Keratinocyte (primary cell): ENCODE measurements at regions not wholly inside any gene's neighbourhood (a gene's known extent, or its start where the extent isn't known, plus 50 kb on each side); places are given as distances from the start of the nearest gene placed in this dataset.

ENCODE experiments used
- DNase-seq: peaks from one replicate; pipeline ENCODE4 v3.0.0-alpha.2; 2011; ENCODE audit warnings: low read depth, missing footprints, low spot score
- FAIRE-seq: peaks from 2 replicates; lab custom pipeline; 2011; peaks lifted over from hg19 to GRCh38; lab: Jason Lieb, UNC
- H2AFZ ChIP-seq: 2 replicates; pipeline ENCODE4 v1.6.0; 2012; ENCODE audit warnings: low read length, control low read depth, inconsistent platforms; ENCODE audit not compliant: control insufficient read depth
- H3K27ac ChIP-seq: 2 replicates; pipeline ENCODE4 v1.5.1; 2011; ENCODE audit warnings: low read length; ENCODE audit not compliant: control insufficient read depth, insufficient read depth
- H3K27me3 ChIP-seq: 3 replicates; pipeline ENCODE4 v1.6.0; 2011; ENCODE audit warnings: low read length; ENCODE audit not compliant: control insufficient read depth, insufficient read depth; ENCODE audit errors: extremely low read depth
- H3K36me3 ChIP-seq, 2 experiments: 2 replicates in 1 of 2; 3 replicates in 1 of 2; pipeline ENCODE4 v1.5.1; 2011; ENCODE audit warnings: low read length in 2 of 2, mild to moderate bottlenecking in 1 of 2; ENCODE audit not compliant: control insufficient read depth in 2 of 2, insufficient read depth in 2 of 2; ENCODE audit errors: extremely low read depth in 1 of 2
- H3K4me1 ChIP-seq: 3 replicates; pipeline ENCODE4 v1.5.1; 2011; ENCODE audit warnings: low read length; ENCODE audit not compliant: control insufficient read depth, insufficient read depth; ENCODE audit errors: extremely low read depth
- H3K4me2 ChIP-seq: 3 replicates; pipeline ENCODE4 v1.6.0; 2011; ENCODE audit warnings: low read depth, low read length; ENCODE audit not compliant: control insufficient read depth, insufficient read depth; ENCODE audit errors: extremely low read depth
- H3K4me3 ChIP-seq, 3 experiments: fragments of 200-600 bp in 1 of 3; sonication (generic) in 1 of 3; 2 replicates in 2 of 3; 3 replicates in 1 of 3; pipeline ENCODE4 v1.5.1; 2011 to 2016; ENCODE audit warnings: low read length in 3 of 3, mild to moderate bottlenecking in 3 of 3, control low read depth in 2 of 3, inconsistent platforms in 1 of 3, low read depth in 1 of 3, mixed read lengths in 1 of 3, mixed run types in 1 of 3, moderate library complexity in 1 of 3; ENCODE audit not compliant: control insufficient read depth in 2 of 3, insufficient read depth in 2 of 3; ENCODE audit errors: extremely low read depth in 1 of 3
- H3K79me2 ChIP-seq: 2 replicates; pipeline ENCODE4 v1.6.0; 2012; ENCODE audit warnings: low read length; ENCODE audit not compliant: control insufficient read depth, insufficient read depth
- H3K9ac ChIP-seq: 3 replicates; pipeline ENCODE4 v1.6.0; 2011; ENCODE audit warnings: low read length; ENCODE audit not compliant: control insufficient read depth, insufficient read depth; ENCODE audit errors: extremely low read depth
- H3K9me1 ChIP-seq: 3 replicates; pipeline ENCODE4 v1.6.0; 2011; ENCODE audit warnings: low read length; ENCODE audit not compliant: control insufficient read depth, insufficient read depth; ENCODE audit errors: extremely low read depth
- H3K9me3 ChIP-seq: 2 replicates; pipeline ENCODE4 v1.5.1; 2012; ENCODE audit warnings: low read depth, low read length; ENCODE audit not compliant: control insufficient read depth
- H4K20me1 ChIP-seq: 3 replicates; pipeline ENCODE4 v1.6.0; 2011; ENCODE audit warnings: low read length; ENCODE audit not compliant: control insufficient read depth, insufficient read depth; ENCODE audit errors: extremely low read depth
- EZH2 ChIP-seq: IDR thresholded peaks from one replicate; pipeline ENCODE4 v1.6.1; 2012; ENCODE audit warnings: inconsistent platforms, mild to moderate bottlenecking, low read length, moderate library complexity
- dilution Hi-C: fragments of 300-500 bp; cut with MboI; formaldehyde crosslinking; loops from one replicate; pipeline ENCODE4 v1.7.0; 2020; ENCODE audit warnings: low sequenced_read_pairs; ENCODE audit not compliant: extremely low pct_ligation_motif_present
- TF ChIP-seq, protein P1 (sequence below), 3 experiments: IDR thresholded peaks in 1 of 3; conservative IDR thresholded peaks in 1 of 3; optimal IDR thresholded peaks in 1 of 3; 2 replicates in 2 of 3; 3 replicates in 1 of 3; pipeline versions ENCODE3 to v1.5.1; 2011; ENCODE audit warnings: low read length in 3 of 3, mild to moderate bottlenecking in 3 of 3, moderate library complexity in 2 of 3, control low read depth in 1 of 3, inconsistent platforms in 1 of 3; ENCODE audit not compliant: insufficient read depth in 2 of 3; ENCODE audit errors: extremely low read depth in 1 of 3

DNA sequence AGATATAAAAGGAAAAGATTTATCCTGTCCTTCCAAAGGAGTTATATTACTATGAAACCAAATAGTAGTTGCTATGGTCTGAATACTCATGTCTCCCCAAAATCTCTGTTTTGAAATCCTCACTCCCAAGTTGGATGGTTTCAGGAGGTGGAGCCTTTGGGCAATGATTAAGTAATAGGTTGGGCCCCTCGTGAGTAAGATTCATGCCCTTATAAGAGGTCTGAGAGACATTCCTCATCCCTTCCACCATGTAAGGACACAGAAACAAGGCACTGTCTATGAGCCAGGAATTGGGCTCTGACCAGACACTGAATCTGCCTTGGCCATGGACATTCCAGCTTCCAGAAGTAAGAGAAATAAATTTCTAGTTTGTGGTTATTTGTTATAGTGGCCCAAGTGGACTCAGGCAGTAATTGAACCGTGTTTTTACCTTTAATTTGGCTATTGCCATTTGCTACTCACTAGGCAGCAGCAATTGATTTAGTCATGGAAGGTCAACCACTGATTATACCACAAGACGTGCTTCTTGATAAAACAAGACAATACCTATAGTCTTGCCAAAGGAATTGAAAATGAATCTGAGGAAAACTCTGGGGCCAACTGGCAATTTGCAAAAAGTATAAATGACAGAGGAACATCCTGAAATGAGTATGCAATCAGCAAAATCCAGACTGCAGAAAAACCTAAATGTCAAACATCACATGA lies 717.4 kb upstream of the SPRY2 start:
- H3K4me2 ChIP-seq = peak overlapping the region; percentile 67
- H3K4me1 ChIP-seq = peaks cover 22% of the 10 kb centered on the region
- TF ChIP-seq, protein P1, sequence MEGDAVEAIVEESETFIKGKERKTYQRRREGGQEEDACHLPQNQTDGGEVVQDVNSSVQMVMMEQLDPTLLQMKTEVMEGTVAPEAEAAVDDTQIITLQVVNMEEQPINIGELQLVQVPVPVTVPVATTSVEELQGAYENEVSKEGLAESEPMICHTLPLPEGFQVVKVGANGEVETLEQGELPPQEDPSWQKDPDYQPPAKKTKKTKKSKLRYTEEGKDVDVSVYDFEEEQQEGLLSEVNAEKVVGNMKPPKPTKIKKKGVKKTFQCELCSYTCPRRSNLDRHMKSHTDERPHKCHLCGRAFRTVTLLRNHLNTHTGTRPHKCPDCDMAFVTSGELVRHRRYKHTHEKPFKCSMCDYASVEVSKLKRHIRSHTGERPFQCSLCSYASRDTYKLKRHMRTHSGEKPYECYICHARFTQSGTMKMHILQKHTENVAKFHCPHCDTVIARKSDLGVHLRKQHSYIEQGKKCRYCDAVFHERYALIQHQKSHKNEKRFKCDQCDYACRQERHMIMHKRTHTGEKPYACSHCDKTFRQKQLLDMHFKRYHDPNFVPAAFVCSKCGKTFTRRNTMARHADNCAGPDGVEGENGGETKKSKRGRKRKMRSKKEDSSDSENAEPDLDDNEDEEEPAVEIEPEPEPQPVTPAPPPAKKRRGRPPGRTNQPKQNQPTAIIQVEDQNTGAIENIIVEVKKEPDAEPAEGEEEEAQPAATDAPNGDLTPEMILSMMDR (optimal IDR thresholded peaks at IDR 0.05 in 1 of 3, IDR thresholded peaks at IDR 0.05 in 1 of 3, conservative IDR thresholded peaks at IDR 0.05 in 1 of 3; ENCODE audit: extremely low read depth in 1 of 3, insufficient read depth in 2 of 3, low read length in 3 of 3) = no peak
- TF ChIP-seq EZH2 = no peak
- H3K9ac ChIP-seq = no peak overlapping the region
- H3K27ac ChIP-seq = peak overlapping the region; percentile 42
- H3K79me2 ChIP-seq = no peaks in the 10 kb centered on the region
- no peaks in the 10 kb centered on the region for H3K9me3 ChIP-seq
- no peaks in the 10 kb centered on the region for H4K20me1 ChIP-seq
- H3K27me3 ChIP-seq = no peaks in the 10 kb centered on the region
- H2AFZ ChIP-seq = peak overlapping the region; percentile 52
- dilution Hi-C loops = no loop called here
- FAIRE-seq = peak; percentile 61
- no peaks in the 10 kb centered on the region for H3K36me3 ChIP-seq
- DNase-seq = peak; percentile 17
- no peaks in the 10 kb centered on the region for H3K9me1 ChIP-seq
- peak overlapping the region in 2 of 3 experiments; percentile 19 to 39 for H3K4me3 ChIP-seq

DNA sequence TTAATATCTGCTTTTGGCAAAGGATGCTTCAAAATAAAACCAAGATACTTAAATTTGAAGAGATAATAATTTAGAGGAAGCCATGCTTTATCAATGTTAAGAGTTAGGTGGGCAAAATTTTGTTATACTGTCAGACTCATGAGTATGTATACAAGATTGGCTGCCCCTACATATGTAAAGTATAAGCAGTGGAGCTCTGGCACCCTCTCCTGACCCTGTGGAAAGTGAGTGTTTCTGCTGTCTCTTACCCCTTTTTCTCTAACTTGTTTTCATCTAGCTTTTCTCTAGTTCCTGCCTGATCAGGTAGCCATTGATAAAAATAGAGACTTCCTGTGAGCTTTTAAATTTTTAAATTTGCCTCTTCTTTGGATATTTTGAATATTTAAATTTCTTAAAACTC lies 710.9 kb upstream of the SPRY2 start:
- no peaks in the 10 kb centered on the region for H3K4me1 ChIP-seq
- TF ChIP-seq EZH2 = no peak
- TF ChIP-seq, protein P1 (optimal IDR thresholded peaks at IDR 0.05 in 1 of 3, IDR thresholded peaks at IDR 0.05 in 1 of 3, conservative IDR thresholded peaks at IDR 0.05 in 1 of 3; ENCODE audit: extremely low read depth in 1 of 3, insufficient read depth in 2 of 3, low read length in 3 of 3) = peak in 2 of 3 experiments; percentile 17 to 51
- no peak overlapping the region for H3K4me3 ChIP-seq
- dilution Hi-C loops = no loop called here
- no peak overlapping the region for H3K4me2 ChIP-seq
- no peaks in the 10 kb centered on the region for H3K27me3 ChIP-seq
- peak; percentile 62 for FAIRE-seq
- no peaks in the 10 kb centered on the region for H3K36me3 ChIP-seq
- no peaks in the 10 kb centered on the region for H3K9me3 ChIP-seq
- H4K20me1 ChIP-seq = no peaks in the 10 kb centered on the region
- no peak overlapping the region for H3K27ac ChIP-seq
- no peak overlapping the region for H2AFZ ChIP-seq
- no peaks in the 10 kb centered on the region for H3K79me2 ChIP-seq
- H3K9ac ChIP-seq = no peak overlapping the region
- no peak for DNase-seq
- H3K9me1 ChIP-seq = no peaks in the 10 kb centered on the region
